Chondrocyte (in vitro differentiated cells): ENCODE measurements at regions not wholly inside any gene's neighbourhood (a gene's known extent, or its start where the extent isn't known, plus 50 kb on each side); places are given as distances from the start of the nearest gene placed in this dataset.
"Not testable (repeated sequence)": the region's sequence is repeated elsewhere in the genome, so short reads cannot be mapped to it uniquely, and the experiment has no call there.

Experiments
- DNase-seq: peaks from one replicate; pipeline ENCODE4 v3.0.0; 2021; ENCODE audit warnings: mixed read lengths, low spot score
- H3K27ac Mint-ChIP-seq: one replicate; pipeline ENCODE4 v1.8.0; 2021; ENCODE audit warnings: mild to moderate bottlenecking, moderate library complexity, mixed read lengths; ENCODE audit not compliant: unreplicated experiment
- H3K27me3 Mint-ChIP-seq: 2 replicates; pipeline ENCODE4 v1.8.0; 2021; ENCODE audit warnings: low read depth, mixed read lengths
- H3K36me3 Mint-ChIP-seq: 2 replicates; pipeline ENCODE4 v1.8.0; 2021; ENCODE audit warnings: low read depth, mixed read lengths
- H3K4me1 Mint-ChIP-seq: 2 replicates; pipeline ENCODE4 v1.8.0; 2021; ENCODE audit warnings: low read depth, mild to moderate bottlenecking, mixed read lengths
- H3K4me3 Mint-ChIP-seq: one replicate; pipeline ENCODE4 v1.8.0; 2021; ENCODE audit warnings: mild to moderate bottlenecking, moderate library complexity, mixed read lengths; ENCODE audit not compliant: unreplicated experiment
- H3K9me3 Mint-ChIP-seq: 2 replicates; pipeline ENCODE4 v1.8.0; 2021; ENCODE audit warnings: low read depth, mixed read lengths
- TF ChIP-seq, protein P1 (sequence below): fragments of 200-600 bp; sonication (generic); IDR thresholded peaks from 2 replicates; pipeline ENCODE4 v1.5.0; 2021; ENCODE audit warnings: antibody characterized with exemption, mild to moderate bottlenecking, moderate library complexity

DNA sequence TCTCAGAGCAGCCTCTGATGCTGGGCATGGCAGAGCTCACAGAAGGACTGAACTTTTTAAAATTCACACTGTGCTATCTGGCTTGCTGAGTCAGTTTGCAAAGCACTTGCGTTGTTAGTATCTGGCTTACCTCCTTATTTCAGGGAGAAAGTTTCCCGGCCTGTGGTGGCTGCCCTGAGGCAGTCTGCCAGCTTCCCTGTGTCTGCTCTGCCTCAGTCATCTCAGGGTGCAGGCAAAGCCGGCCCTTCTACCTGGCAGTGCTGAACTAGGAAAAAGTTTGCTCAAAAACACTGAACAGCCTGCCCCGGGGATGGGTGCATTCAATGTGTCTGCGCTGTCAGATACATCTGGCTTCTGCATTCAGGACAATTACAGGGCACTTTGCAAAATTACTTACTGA, 90.2 kb upstream of the UXS1 start:
- H3K4me1 Mint-ChIP-seq: no peaks in the 10 kb centered on the region
- no peak for DNase-seq
- H3K27me3 Mint-ChIP-seq: peaks cover 20% of the 10 kb centered on the region
- no peaks in the 10 kb centered on the region for H3K36me3 Mint-ChIP-seq
- no peak overlapping the region for H3K27ac Mint-ChIP-seq
- H3K4me3 Mint-ChIP-seq: no peak overlapping the region
- TF ChIP-seq, protein P1, sequence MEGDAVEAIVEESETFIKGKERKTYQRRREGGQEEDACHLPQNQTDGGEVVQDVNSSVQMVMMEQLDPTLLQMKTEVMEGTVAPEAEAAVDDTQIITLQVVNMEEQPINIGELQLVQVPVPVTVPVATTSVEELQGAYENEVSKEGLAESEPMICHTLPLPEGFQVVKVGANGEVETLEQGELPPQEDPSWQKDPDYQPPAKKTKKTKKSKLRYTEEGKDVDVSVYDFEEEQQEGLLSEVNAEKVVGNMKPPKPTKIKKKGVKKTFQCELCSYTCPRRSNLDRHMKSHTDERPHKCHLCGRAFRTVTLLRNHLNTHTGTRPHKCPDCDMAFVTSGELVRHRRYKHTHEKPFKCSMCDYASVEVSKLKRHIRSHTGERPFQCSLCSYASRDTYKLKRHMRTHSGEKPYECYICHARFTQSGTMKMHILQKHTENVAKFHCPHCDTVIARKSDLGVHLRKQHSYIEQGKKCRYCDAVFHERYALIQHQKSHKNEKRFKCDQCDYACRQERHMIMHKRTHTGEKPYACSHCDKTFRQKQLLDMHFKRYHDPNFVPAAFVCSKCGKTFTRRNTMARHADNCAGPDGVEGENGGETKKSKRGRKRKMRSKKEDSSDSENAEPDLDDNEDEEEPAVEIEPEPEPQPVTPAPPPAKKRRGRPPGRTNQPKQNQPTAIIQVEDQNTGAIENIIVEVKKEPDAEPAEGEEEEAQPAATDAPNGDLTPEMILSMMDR: no peak
- H3K9me3 Mint-ChIP-seq: no peaks in the 10 kb centered on the region

DNA sequence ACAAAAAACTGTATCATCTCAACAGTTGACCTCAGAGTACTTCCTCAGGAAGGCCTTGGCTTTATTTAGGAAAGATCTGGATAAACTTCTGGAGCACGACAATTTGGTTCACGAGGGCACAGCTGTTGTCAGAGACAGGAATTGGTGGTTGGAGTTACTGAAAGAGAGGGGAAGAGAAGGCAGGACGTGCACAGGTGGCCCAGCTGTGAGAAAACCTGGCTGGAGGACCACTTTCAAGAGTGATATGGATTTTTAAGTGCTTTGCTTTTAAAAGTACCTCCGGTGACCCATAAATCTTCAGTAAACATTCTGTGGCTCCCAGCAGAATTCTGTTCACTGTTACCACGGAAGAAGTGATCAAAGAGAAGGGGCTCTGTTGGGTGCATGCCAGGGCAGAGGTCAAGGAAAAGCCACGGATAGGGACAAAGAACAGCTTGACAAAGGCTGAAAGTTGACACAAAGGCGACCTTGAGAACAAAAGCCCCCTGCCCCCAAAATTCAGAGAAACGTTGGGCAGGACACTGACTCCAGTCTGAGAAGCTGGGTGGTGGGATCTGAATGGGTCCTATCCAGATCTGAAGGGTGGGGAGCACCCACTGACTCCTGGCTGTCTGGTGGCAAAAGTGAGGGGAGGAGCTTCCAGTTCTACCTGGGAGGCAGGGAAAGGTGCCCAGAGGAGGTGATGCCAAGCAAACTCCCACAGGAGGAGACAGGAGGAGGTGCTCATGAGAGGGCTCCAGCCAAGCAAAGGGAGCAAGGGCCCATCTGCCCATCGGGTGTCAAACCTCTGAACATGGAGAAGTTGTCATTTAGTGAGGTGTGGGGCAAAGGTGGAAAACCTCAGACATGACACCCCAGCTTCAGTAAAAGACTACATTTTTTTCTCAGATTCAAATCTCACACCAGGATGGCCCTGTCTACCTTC, 89.4 kb upstream of the UXS1 start:
- H3K4me1 Mint-ChIP-seq, H3K4me3 Mint-ChIP-seq, H3K36me3 Mint-ChIP-seq, H3K9me3 Mint-ChIP-seq, DNase-seq, H3K27ac Mint-ChIP-seq: not testable (repeated sequence)
- peaks cover 20% of the 10 kb centered on the region for H3K27me3 Mint-ChIP-seq

DNA sequence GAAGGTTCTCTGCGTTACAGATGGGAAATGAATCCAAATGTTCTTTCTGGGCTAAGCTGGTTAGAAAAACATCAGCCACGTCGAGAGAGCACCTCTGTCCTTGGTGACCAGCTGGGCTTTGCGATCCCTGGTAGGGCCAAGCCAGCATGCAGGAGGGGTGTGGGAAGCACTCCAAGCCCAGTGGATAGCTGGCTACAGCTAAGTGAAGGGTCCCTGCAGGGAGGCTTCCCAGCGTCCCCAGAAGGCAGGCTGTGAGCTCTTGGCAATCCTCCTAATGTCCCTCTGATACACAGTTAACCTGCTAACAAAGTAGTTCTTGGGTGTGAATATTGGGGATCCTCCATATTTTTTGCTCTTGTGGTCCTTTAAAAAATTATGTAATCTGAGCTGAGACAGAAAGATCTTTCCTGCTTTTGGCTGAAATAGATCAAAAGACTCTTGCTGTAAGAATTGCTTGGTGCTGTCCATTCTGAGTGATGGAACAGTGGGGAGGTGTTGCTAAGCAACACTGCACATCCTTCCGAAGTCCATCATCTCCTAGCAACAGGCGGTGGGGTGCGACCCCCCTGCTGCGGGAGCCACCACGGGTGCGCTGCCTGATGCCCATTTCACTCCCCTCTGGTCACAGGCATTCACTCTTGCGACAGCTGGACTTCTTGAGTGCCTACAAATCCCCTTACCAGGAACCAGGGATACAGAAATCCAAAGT, 88.5 kb upstream of the UXS1 start:
- Mint-ChIP-seq H3K4me1 (no peaks in the 10 kb centered on the region), H3K27ac (no peak overlapping the region), H3K4me3 (no peak overlapping the region), H3K27me3 (peaks cover 20% of the 10 kb centered on the region), H3K36me3 (no peaks in the 10 kb centered on the region), H3K9me3 (no peaks in the 10 kb centered on the region)
- no peak for DNase-seq
- TF ChIP-seq, protein P1: no peak

DNA sequence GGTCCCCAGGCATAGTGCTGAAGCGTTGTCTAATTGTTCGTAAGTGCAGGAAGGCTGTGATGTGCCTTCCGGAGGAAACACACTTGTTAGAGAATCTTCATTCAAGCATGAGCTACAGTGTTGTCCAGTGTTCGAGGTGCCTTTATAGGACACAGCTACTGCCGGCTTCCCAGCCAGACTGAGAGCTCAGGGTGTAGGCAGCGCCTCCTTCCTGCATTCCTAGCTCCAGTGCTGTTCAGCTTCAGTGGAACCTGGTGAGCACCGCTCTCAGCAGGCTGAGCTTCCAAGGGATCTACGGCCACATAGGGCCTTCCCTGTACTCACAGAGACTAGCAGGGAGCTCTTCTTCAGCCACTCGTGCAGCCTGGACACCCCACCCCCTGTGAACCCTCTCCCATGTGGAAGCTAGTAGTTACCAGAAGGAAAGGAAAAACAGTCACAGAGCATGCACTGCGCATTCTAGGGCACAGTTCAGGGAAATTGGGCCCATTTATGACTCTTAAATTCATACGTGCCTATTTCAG, 87.9 kb upstream of the UXS1 start:
- H3K9me3 Mint-ChIP-seq, DNase-seq, H3K4me3 Mint-ChIP-seq, H3K27ac Mint-ChIP-seq, H3K36me3 Mint-ChIP-seq, H3K4me1 Mint-ChIP-seq: not testable (repeated sequence)
- H3K27me3 Mint-ChIP-seq: peaks cover 19% of the 10 kb centered on the region

DNA sequence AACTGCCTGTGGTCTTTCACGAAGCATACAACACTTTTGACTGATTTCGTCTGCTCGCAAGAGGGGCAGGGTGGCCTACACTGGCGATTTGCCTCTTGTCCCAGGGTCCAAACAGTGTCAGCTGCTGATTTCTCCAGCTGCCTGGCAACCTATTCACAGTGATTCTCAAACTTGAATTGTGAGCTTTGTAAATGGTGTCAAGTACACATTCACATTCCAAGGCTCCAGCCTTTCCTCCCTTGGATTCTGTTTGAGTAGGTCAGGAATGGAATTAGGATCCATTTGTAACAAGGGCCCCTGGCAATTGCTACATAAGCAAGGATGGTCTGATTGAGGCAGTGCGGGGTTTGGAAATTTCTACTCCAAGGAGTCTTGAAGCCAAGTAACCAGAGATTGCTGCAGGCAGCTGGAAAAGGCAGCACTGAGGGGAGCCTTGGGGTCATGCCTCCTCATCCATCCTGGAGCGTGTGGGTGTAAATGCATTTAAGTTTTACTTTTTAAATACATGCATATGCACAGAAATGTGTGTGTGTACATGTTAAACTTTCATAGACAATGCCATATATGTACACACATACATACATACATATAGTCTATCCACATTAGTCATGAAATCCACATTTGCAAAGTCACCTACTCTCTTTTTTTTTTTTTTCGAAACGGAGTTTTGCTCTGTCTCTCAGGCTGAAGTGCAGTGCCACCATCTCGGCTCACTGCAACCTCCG, 86.8 kb upstream of the UXS1 start:
- TF ChIP-seq, protein P1: no peak
- H3K27me3 Mint-ChIP-seq: peaks cover 18% of the 10 kb centered on the region
- H3K9me3 Mint-ChIP-seq: no peaks in the 10 kb centered on the region
- no peak overlapping the region for H3K27ac Mint-ChIP-seq
- DNase-seq: no peak
- H3K4me3 Mint-ChIP-seq: no peak overlapping the region
- H3K4me1 Mint-ChIP-seq: no peaks in the 10 kb centered on the region
- no peaks in the 10 kb centered on the region for H3K36me3 Mint-ChIP-seq

DNA sequence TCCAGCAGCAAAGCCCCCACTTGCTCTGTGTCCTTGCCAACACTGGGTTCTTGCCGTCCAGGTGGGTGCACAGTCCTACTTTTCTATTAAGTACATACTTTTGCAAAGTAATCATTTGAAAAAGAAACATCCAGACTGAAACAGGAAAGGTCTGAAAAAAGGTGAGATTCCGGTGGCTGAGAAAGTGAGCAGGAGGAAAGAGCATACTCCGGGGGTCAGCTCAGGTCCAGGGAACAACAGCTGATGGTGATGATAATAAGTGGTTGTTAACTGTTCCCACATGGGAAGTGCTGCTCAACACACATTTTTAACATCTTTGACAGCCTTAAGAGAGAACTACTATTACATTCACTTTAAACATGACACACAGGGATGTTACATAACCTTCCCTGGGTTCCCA, 86.1 kb upstream of the UXS1 start:
- Mint-ChIP-seq H3K4me1 (no peaks in the 10 kb centered on the region), H3K27ac (no peak overlapping the region), H3K4me3 (no peak overlapping the region), H3K9me3 (no peaks in the 10 kb centered on the region), H3K27me3 (peaks cover 18% of the 10 kb centered on the region), H3K36me3 (no peaks in the 10 kb centered on the region)
- no peak for DNase-seq
- TF ChIP-seq, protein P1: no peak
